Peyer's patch (tissue), 4 donors: ENCODE measurements at regions not wholly inside any gene's neighbourhood (a gene's known extent, or its start where the extent isn't known, plus 50 kb on each side); places are given as distances from the start of the nearest gene placed in this dataset.

Experiments used
- DNase-seq, 3 donors: peaks; one replicate each; pipeline ENCODE4 v3.0.0-alpha.2; 2017 to 2019
- H3K27ac ChIP-seq, 4 donors: fragments of 200-600 bp; sonication (generic); one replicate each; pipeline ENCODE4 v1.5.1; 2016 to 2019
- H3K27me3 ChIP-seq, 2 donors: fragments of 200-600 bp; sonication (generic); one replicate each; pipeline ENCODE4 v1.5.1; 2019
- H3K36me3 ChIP-seq, 3 donors: fragments of 200-600 bp; sonication (generic); one replicate each; pipeline ENCODE4 v1.5.1; 2016 to 2019
- H3K4me1 ChIP-seq, 4 donors: fragments of 200-600 bp; sonication (generic); one replicate each; pipeline ENCODE4 v1.5.1; 2016 to 2019
- H3K4me3 ChIP-seq, 4 donors: fragments of 200-600 bp; sonication (generic); 1 replicate in 3 of 4; 2 replicates in 1 of 4; pipeline ENCODE4 v1.5.1; 2016 to 2019; ENCODE audit warnings: mild to moderate bottlenecking in 1 of 4
- H3K9me3 ChIP-seq, 4 donors: fragments of 200-600 bp; sonication (generic); one replicate each; pipeline ENCODE4 v1.5.1; 2016 to 2019; ENCODE audit warnings: mild to moderate bottlenecking in 1 of 4
- CTCF ChIP-seq, 6 experiments: fragments of 450-650 bp in 4 of 6; fragments of 200-600 bp in 2 of 6; sonication (generic) in 1 of 6; IDR thresholded peaks; one replicate each; pipeline ENCODE4 v1.5.1; 2017 to 2019; ENCODE audit warnings: antibody characterized with exemption in 6 of 6, mild to moderate bottlenecking in 3 of 6, moderate library complexity in 1 of 6
- POLR2A ChIP-seq, 2 donors: fragments of 450-650 bp; IDR thresholded peaks; one replicate each; pipeline ENCODE4 v1.5.1; 2017; ENCODE audit warnings: antibody characterized with exemption in 2 of 2, mild to moderate bottlenecking in 2 of 2, moderate library complexity in 2 of 2

- H3K4me1 ChIP-seq: no peaks in the 10 kb centered on the region
- no peaks in the 10 kb centered on the region for H3K27me3 ChIP-seq
- no peak for DNase-seq
- no peak overlapping the region for H3K27ac ChIP-seq
- TF ChIP-seq CTCF (IDR thresholded peaks at IDR 0.05) (no peak), POLR2A (IDR thresholded peaks at IDR 0.05) (no peak)
- H3K9me3 ChIP-seq: no peaks in the 10 kb centered on the region
- H3K36me3 ChIP-seq: no peaks in the 10 kb centered on the region
- no peak overlapping the region for H3K4me3 ChIP-seq
Observed at GRCh38 chr3:164577667-164578210, 500.6 kb downstream of the SI start.

- Histone ChIP-seq H3K27me3 (no peaks in the 10 kb centered on the region), H3K4me1 (no peaks in the 10 kb centered on the region), H3K9me3 (no peaks in the 10 kb centered on the region), H3K27ac (no peak overlapping the region), H3K4me3 (no peak overlapping the region), H3K36me3 (no peaks in the 10 kb centered on the region)
- TF ChIP-seq POLR2A (IDR thresholded peaks at IDR 0.05) (no peak), CTCF (IDR thresholded peaks at IDR 0.05) (no peak)
- DNase-seq: no peak
Observed at GRCh38 chr3:164572436-164572835, 505.9 kb downstream of the SI start.

- Histone ChIP-seq H3K36me3 (no peaks in the 10 kb centered on the region), H3K27me3 (no peaks in the 10 kb centered on the region), H3K9me3 (no peaks in the 10 kb centered on the region), H3K4me3 (no peak overlapping the region), H3K4me1 (no peaks in the 10 kb centered on the region), H3K27ac (no peak overlapping the region)
- TF ChIP-seq POLR2A (IDR thresholded peaks at IDR 0.05): no peak
- no peak for TF ChIP-seq CTCF (IDR thresholded peaks at IDR 0.05)
- no peak for DNase-seq
Observed at GRCh38 chr3:164550857-164551256, 527.4 kb downstream of the SI start.

- H3K4me1 ChIP-seq: no peaks in the 10 kb centered on the region
- no peak overlapping the region for H3K27ac ChIP-seq
- H3K4me3 ChIP-seq: no peak overlapping the region
- no peaks in the 10 kb centered on the region for H3K9me3 ChIP-seq
- no peak for DNase-seq
- no peaks in the 10 kb centered on the region for H3K36me3 ChIP-seq
- no peaks in the 10 kb centered on the region for H3K27me3 ChIP-seq
- TF ChIP-seq CTCF (IDR thresholded peaks at IDR 0.05) (no peak), POLR2A (IDR thresholded peaks at IDR 0.05) (no peak)
Observed at GRCh38 chr3:164539215-164539614, 539.1 kb downstream of the SI start.

GRCh38 chr3:164537485-164537884 lies 540.8 kb downstream of the SI start:
- Histone ChIP-seq H3K9me3 (no peaks in the 10 kb centered on the region), H3K27me3 (no peaks in the 10 kb centered on the region), H3K27ac (no peak overlapping the region), H3K4me1 (no peaks in the 10 kb centered on the region), H3K36me3 (no peaks in the 10 kb centered on the region), H3K4me3 (no peak overlapping the region)
- TF ChIP-seq POLR2A (IDR thresholded peaks at IDR 0.05): no peak
- TF ChIP-seq CTCF (IDR thresholded peaks at IDR 0.05): no peak
- no peak for DNase-seq

- H3K4me1 ChIP-seq: no peaks in the 10 kb centered on the region
- no peak for DNase-seq
- TF ChIP-seq POLR2A (IDR thresholded peaks at IDR 0.05) (no peak), CTCF (IDR thresholded peaks at IDR 0.05) (no peak)
- no peak overlapping the region for H3K27ac ChIP-seq
- H3K9me3 ChIP-seq: no peaks in the 10 kb centered on the region
- H3K27me3 ChIP-seq: no peaks in the 10 kb centered on the region
- H3K4me3 ChIP-seq: no peak overlapping the region
- H3K36me3 ChIP-seq: no peaks in the 10 kb centered on the region
Observed at GRCh38 chr3:164533275-164533674, 545.0 kb downstream of the SI start.
